Esophagus squamous epithelium (tissue), 5 donors: ENCODE measurements at regions not wholly inside any gene's neighbourhood (a gene's known extent, or its start where the extent isn't known, plus 50 kb on each side); places are given as distances from the start of the nearest gene placed in this dataset.
A peak's percentile ranks its signal among the peaks of the same experiment; 100 is the strongest.

Experiments
- DNase-seq: peaks from one replicate; lab custom pipeline; 2025; lab: John Stamatoyannopoulos, UW
- H3K27ac ChIP-seq, 4 donors: fragments of 200-600 bp; sonication (generic); one replicate each; pipeline ENCODE4 v1.5.1; 2016 to 2019; ENCODE audit warnings: mild to moderate bottlenecking in 1 of 4
- H3K27me3 ChIP-seq, 4 donors: fragments of 200-600 bp; sonication (generic); 1 replicate in 3 of 4; 2 replicates in 1 of 4; pipeline versions ENCODE4 v1.5.1 to v1.6.0; 2017 to 2021; ENCODE audit warnings: antibody characterized with exemption in 1 of 4
- H3K36me3 ChIP-seq, 3 donors: fragments of 200-600 bp; sonication (generic); one replicate each; pipeline ENCODE4 v1.5.1; 2016 to 2019
- H3K4me1 ChIP-seq, 3 donors: fragments of 200-600 bp; sonication (generic); one replicate each; pipeline ENCODE4 v1.5.1; 2017 to 2019
- H3K4me3 ChIP-seq, 4 donors: fragments of 200-600 bp; sonication (generic); 1 replicate in 3 of 4; 2 replicates in 1 of 4; pipeline ENCODE4 v1.5.1; 2016 to 2019; ENCODE audit warnings: mild to moderate bottlenecking in 2 of 4, moderate library complexity in 1 of 4
- H3K9me3 ChIP-seq, 3 donors: fragments of 200-600 bp; sonication (generic); one replicate each; pipeline ENCODE4 v1.5.1; 2016 to 2019
- POLR2A ChIP-seq, 4 donors: fragments of 450-650 bp; IDR thresholded peaks; one replicate each; pipeline ENCODE4 v1.6.1; 2017; ENCODE audit warnings: antibody characterized with exemption in 4 of 4, mild to moderate bottlenecking in 4 of 4, moderate library complexity in 3 of 4
- WGBS, 2 donors: methylation state at CpG; one replicate each; pipeline ENCODE4 v1.1.5; 2018; 5-methylcytosine and 5-hydroxymethylcytosine counted together
- intact Hi-C: fragments of 100-400 bp; cut with DNase I; formaldehyde crosslinking; loops from one replicate; pipeline ENCODE4 v1.15.0; 2022
- TF ChIP-seq, protein P1 (sequence below), 6 experiments: fragments of 450-650 bp in 4 of 6; fragments of 200-600 bp in 2 of 6; sonication (generic) in 2 of 6; IDR thresholded peaks; one replicate each; pipeline ENCODE4 v1.5.1; 2016 to 2019; ENCODE audit warnings: antibody characterized with exemption in 6 of 6, mild to moderate bottlenecking in 4 of 6, moderate library complexity in 4 of 6
- donor health status: DM: yes; HTN: yes; CAD: no.

- Histone ChIP-seq H3K4me1 (no peaks in the 10 kb centered on the region), H3K4me3 (no peak overlapping the region), H3K27me3 (no peaks in the 10 kb centered on the region), H3K36me3 (no peaks in the 10 kb centered on the region), H3K9me3 (no peaks in the 10 kb centered on the region), H3K27ac (no peak overlapping the region)
- DNase-seq, result no peak
- no peak for TF ChIP-seq POLR2A (IDR thresholded peaks at IDR 0.05)
- TF ChIP-seq, protein P1, sequence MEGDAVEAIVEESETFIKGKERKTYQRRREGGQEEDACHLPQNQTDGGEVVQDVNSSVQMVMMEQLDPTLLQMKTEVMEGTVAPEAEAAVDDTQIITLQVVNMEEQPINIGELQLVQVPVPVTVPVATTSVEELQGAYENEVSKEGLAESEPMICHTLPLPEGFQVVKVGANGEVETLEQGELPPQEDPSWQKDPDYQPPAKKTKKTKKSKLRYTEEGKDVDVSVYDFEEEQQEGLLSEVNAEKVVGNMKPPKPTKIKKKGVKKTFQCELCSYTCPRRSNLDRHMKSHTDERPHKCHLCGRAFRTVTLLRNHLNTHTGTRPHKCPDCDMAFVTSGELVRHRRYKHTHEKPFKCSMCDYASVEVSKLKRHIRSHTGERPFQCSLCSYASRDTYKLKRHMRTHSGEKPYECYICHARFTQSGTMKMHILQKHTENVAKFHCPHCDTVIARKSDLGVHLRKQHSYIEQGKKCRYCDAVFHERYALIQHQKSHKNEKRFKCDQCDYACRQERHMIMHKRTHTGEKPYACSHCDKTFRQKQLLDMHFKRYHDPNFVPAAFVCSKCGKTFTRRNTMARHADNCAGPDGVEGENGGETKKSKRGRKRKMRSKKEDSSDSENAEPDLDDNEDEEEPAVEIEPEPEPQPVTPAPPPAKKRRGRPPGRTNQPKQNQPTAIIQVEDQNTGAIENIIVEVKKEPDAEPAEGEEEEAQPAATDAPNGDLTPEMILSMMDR (IDR thresholded peaks at IDR 0.05), result no peak
- intact Hi-C loops, result no loop called here
- 81 to 86% methylated on average over 4 of the region's 4 CpGs for WGBS, 2 donors
Observed at GRCh38 chr20:39431091-39431880, 469.1 kb downstream of the DHX35 start.

DNA sequence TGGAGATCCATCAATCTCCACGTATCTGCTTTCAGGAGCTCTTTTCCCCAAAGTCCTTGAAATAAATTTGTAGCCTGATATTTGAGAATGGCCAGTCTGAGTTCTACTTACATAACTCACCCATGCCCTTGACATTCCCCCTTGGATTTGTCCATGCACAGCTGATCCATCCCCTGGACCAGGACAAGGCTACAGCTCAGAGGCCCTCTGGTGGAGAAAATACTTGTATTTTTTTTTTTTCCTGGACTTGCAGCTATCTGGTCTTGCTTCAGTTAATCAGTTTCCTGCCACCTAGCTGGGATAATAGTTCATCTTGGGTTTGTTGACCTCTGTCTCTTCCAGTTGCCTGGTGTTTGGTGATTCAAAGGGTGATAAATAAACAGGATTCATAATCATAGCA is 467.6 kb downstream of the DHX35 start:
- H3K36me3 ChIP-seq, result no peaks in the 10 kb centered on the region
- H3K27me3 ChIP-seq, result no peaks in the 10 kb centered on the region
- intact Hi-C loops, result no loop called here
- no peaks in the 10 kb centered on the region for H3K9me3 ChIP-seq
- TF ChIP-seq, protein P1 (IDR thresholded peaks at IDR 0.05), result peak in 2 of 6 experiments; percentile 11 to 12
- TF ChIP-seq POLR2A (IDR thresholded peaks at IDR 0.05), result no peak
- H3K4me3 ChIP-seq, result no peak overlapping the region
- DNase-seq, result no peak
- H3K27ac ChIP-seq, result no peak overlapping the region
- WGBS, 2 donors, result 60 to 73% methylated on average over 1 of the region's 1 CpG
- no peaks in the 10 kb centered on the region for H3K4me1 ChIP-seq

- 71 to 78% methylated on average over 4 to 5 of the region's 5 CpGs for WGBS, 2 donors
- intact Hi-C loops, result no loop called here
- Histone ChIP-seq H3K27ac (no peak overlapping the region), H3K36me3 (no peaks in the 10 kb centered on the region), H3K9me3 (no peaks in the 10 kb centered on the region), H3K27me3 (no peaks in the 10 kb centered on the region), H3K4me3 (no peak overlapping the region), H3K4me1 (no peaks in the 10 kb centered on the region)
- TF ChIP-seq, protein P1 (IDR thresholded peaks at IDR 0.05), result no peak
- TF ChIP-seq POLR2A (IDR thresholded peaks at IDR 0.05), result no peak
- DNase-seq, result no peak
Observed at GRCh38 chr20:39424962-39425678, 463.0 kb downstream of the DHX35 start.

DNA sequence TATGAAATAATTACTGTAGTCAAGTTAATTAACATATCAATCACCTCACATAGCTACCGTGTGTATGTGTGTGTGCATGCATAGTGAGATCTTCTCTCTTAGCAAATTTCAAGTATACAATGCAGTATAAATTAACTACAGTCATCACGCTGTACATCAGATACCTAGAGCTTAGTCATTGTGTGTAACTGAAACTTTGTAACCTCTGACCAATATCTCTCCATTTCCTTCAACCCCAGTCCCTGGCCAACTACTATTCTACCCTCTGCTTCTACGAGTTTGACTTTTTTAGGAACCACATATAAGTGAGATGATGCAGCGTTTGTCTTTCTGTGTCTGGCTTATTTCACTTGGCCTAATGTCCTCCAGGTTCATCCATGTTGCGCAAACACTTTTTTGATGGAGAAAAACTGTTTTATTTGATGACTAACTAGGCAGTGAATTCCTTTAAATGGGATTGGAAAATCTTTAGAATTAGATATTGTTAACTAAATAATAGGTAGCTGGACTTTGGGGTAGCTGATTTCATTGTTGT is 459.5 kb downstream of the DHX35 start:
- H3K9me3 ChIP-seq, result no peaks in the 10 kb centered on the region
- H3K36me3 ChIP-seq, result no peaks in the 10 kb centered on the region
- no peak for DNase-seq
- 84 to 88% methylated on average over 5 of the region's 5 CpGs for WGBS, 2 donors
- H3K27ac ChIP-seq, result no peak overlapping the region
- H3K4me1 ChIP-seq, result no peaks in the 10 kb centered on the region
- TF ChIP-seq, protein P1 (IDR thresholded peaks at IDR 0.05), result no peak
- TF ChIP-seq POLR2A (IDR thresholded peaks at IDR 0.05), result no peak
- H3K27me3 ChIP-seq, result no peaks in the 10 kb centered on the region
- intact Hi-C loops, result no loop called here
- no peak overlapping the region for H3K4me3 ChIP-seq

DNA sequence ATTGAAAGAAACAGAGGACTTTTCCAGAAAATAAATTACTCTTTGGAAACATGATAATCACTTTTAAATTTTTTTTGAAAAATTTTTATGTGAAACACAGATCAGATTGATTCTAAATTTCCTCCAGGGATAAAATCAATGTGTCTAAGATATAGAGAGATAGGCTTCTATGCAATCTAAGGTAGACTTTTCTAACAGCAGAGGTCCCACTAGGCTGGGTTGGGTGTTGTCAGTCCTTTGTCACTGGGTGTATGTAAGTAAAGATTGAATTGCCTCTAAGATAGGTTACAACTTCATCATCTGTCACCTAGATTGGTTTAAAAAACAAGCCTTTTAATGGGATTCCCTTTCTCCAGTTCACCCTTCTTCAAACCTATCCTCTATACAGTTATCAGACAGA is 449.9 kb downstream of the DHX35 start:
- TF ChIP-seq, protein P1 (IDR thresholded peaks at IDR 0.05), result no peak
- no peak for TF ChIP-seq POLR2A (IDR thresholded peaks at IDR 0.05)

More for the DNA sequence above, 449.9 kb downstream of the DHX35 start:
- Histone ChIP-seq H3K27ac (no peak overlapping the region), H3K36me3 (no peaks in the 10 kb centered on the region), H3K4me3 (no peak overlapping the region), H3K4me1 (no peaks in the 10 kb centered on the region), H3K9me3 (no peaks in the 10 kb centered on the region), H3K27me3 (no peaks in the 10 kb centered on the region)
- intact Hi-C loops, result no loop called here
- DNase-seq, result no peak
